Aorta (tissue), 5 donors: ENCODE measurements at regions not wholly inside any gene's neighbourhood (a gene's known extent, or its start where the extent isn't known, plus 50 kb on each side); places are given as distances from the start of the nearest gene placed in this dataset.
"Not testable (repeated sequence)": the region's sequence is repeated elsewhere in the genome, so short reads cannot be mapped to it uniquely, and the experiment has no call there.

Experiments used
- ATAC-seq: fragments of 200-7000 bp; cut with Tn5 transposase; one replicate; pipeline ENCODE4 v1.9.1; 2022; ENCODE audit warnings: moderate library complexity; ENCODE audit not compliant: low FRiP score
- DNase-seq, 2 donors: peaks; one replicate each; pipeline ENCODE4 v3.0.0-alpha.2; 2020
- H3K27ac ChIP-seq, 2 donors: one replicate each; pipeline ENCODE4 v1.5.1; 2013; ENCODE audit warnings: low read length in 2 of 2, mild to moderate bottlenecking in 2 of 2, moderate library complexity in 2 of 2, control low read depth in 1 of 2, inconsistent platforms in 1 of 2, low read depth in 1 of 2
- H3K27me3 ChIP-seq, 2 donors: one replicate each; pipeline ENCODE4 v1.6.1; 2013; ENCODE audit warnings: control low read depth in 1 of 2, low read length in 1 of 2, mild to moderate bottlenecking in 1 of 2, moderate library complexity in 1 of 2; ENCODE audit not compliant: insufficient read depth in 2 of 2, control insufficient read depth in 1 of 2
- H3K36me3 ChIP-seq, 2 donors: one replicate each; pipeline ENCODE4 v1.6.1; 2013; ENCODE audit warnings: control low read depth in 1 of 2, low read length in 1 of 2, mild to moderate bottlenecking in 1 of 2; ENCODE audit not compliant: insufficient read depth in 2 of 2, control insufficient read depth in 1 of 2
- H3K4me1 ChIP-seq, 2 donors: one replicate each; pipeline ENCODE4 v1.6.1; 2013; ENCODE audit warnings: low read length in 2 of 2, control low read depth in 1 of 2, mild to moderate bottlenecking in 1 of 2, moderate library complexity in 1 of 2; ENCODE audit not compliant: insufficient read depth in 2 of 2, control insufficient read depth in 1 of 2
- H3K4me3 ChIP-seq, 2 donors: one replicate each; pipeline ENCODE4 v1.5.1; 2013; ENCODE audit warnings: low read length in 2 of 2, control low read depth in 1 of 2, mild to moderate bottlenecking in 1 of 2
- H3K9me3 ChIP-seq: one replicate; pipeline ENCODE4 v1.6.1; 2013; ENCODE audit warnings: mild to moderate bottlenecking, low read length; ENCODE audit not compliant: control insufficient read depth
- WGBS, 2 donors: extraction: QIAGEN DNeasy Blood & Tissue Kit; methylation state at CpG; one replicate each; pipeline ENCODE4 v1.1.7; 2013; 5-methylcytosine and 5-hydroxymethylcytosine counted together
- intact Hi-C, 2 donors: fragments of 100-400 bp; cut with DNase I; formaldehyde crosslinking; loops; one replicate each; pipeline versions ENCODE4 v1.14.2 to v1.15.0; 2022
- donor health status: healthy with polysubstance abuse.
- donor health status: Bipolar disorder and iron deficiency.
- donor health status: DM: no; HTN: no; CAD: no.
- donor health status: DM: no; HTN: no; CAD: no.
- donor health status: DM: yes; HTN: yes; CAD: no.

GRCh38 chr3:137172728-137173127, 214.9 kb downstream of the IL20RB start:
- DNase-seq, result no peak
- Histone ChIP-seq H3K9me3 (no peaks in the 10 kb centered on the region), H3K27me3 (no peaks in the 10 kb centered on the region), H3K4me3 (no peak overlapping the region), H3K36me3 (no peaks in the 10 kb centered on the region), H3K27ac (no peak overlapping the region), H3K4me1 (no peaks in the 10 kb centered on the region)
- intact Hi-C loops, result no loop called here
- ATAC-seq, result no peak
- 56 to 66% methylated on average over 1 of the region's 1 CpG for WGBS, 2 donors

GRCh38 chr3:137174514-137174913, 216.7 kb downstream of the IL20RB start:
- 76 to 78% methylated on average over 2 of the region's 2 CpGs for WGBS, 2 donors
- DNase-seq (no peak), ATAC-seq (no peak)
- H3K27me3 ChIP-seq, result no peaks in the 10 kb centered on the region
- no peaks in the 10 kb centered on the region for H3K9me3 ChIP-seq
- H3K36me3 ChIP-seq, result no peaks in the 10 kb centered on the region
- H3K4me1 ChIP-seq, result no peaks in the 10 kb centered on the region
- intact Hi-C loops, result no loop called here
- no peak overlapping the region for H3K4me3 ChIP-seq
- H3K27ac ChIP-seq, result no peak overlapping the region

GRCh38 chr3:137180220-137180619, 222.4 kb downstream of the IL20RB start:
- H3K4me3 ChIP-seq, result no peak overlapping the region
- no peaks in the 10 kb centered on the region for H3K4me1 ChIP-seq
- 96% methylated on average over 2 of the region's 2 CpGs for WGBS, 2 donors
- no peaks in the 10 kb centered on the region for H3K27me3 ChIP-seq
- H3K9me3 ChIP-seq, result no peaks in the 10 kb centered on the region
- ATAC-seq (no peak), DNase-seq (no peak)
- H3K27ac ChIP-seq, result no peak overlapping the region
- H3K36me3 ChIP-seq, result no peaks in the 10 kb centered on the region
- intact Hi-C loops, result no loop called here

- DNase-seq (no peak), ATAC-seq (no peak)
- Histone ChIP-seq H3K27me3 (peaks cover 0 to 2% of the 10 kb centered on the region in 2 donors), H3K9me3 (no peaks in the 10 kb centered on the region), H3K36me3 (no peaks in the 10 kb centered on the region), H3K4me1 (no peaks in the 10 kb centered on the region), H3K27ac (no peak overlapping the region), H3K4me3 (no peak overlapping the region)
- intact Hi-C loops, result no loop called here
- 85 to 86% methylated on average over 6 of the region's 6 CpGs for WGBS, 2 donors
These were observed 233.5 kb downstream of the IL20RB start for GRCh38 chr3:137191133-137191923.

GRCh38 chr3:137191951-137192350, 234.2 kb downstream of the IL20RB start:
- Histone ChIP-seq H3K27ac (no peak overlapping the region), H3K4me1 (no peaks in the 10 kb centered on the region), H3K4me3 (no peak overlapping the region), H3K27me3 (peaks cover 0 to 2% of the 10 kb centered on the region in 2 donors), H3K9me3 (no peaks in the 10 kb centered on the region), H3K36me3 (no peaks in the 10 kb centered on the region)
- intact Hi-C loops, result no loop called here
- WGBS, 2 donors, result 83 to 89% methylated on average over 8 of the region's 8 CpGs
- DNase-seq (no peak), ATAC-seq (no peak)

GRCh38 chr3:137194301-137194700, 236.5 kb downstream of the IL20RB start:
- Histone ChIP-seq H3K4me3 (no peak overlapping the region), H3K27ac (no peak overlapping the region), H3K4me1 (no peaks in the 10 kb centered on the region), H3K9me3 (no peaks in the 10 kb centered on the region), H3K36me3 (no peaks in the 10 kb centered on the region), H3K27me3 (peaks cover 0 to 2% of the 10 kb centered on the region in 2 donors)
- intact Hi-C loops, result no loop called here
- 66 to 68% methylated on average over 4 of the region's 4 CpGs for WGBS, 2 donors
- no peak for ATAC-seq
- DNase-seq, result no peak

- H3K4me1 ChIP-seq, H3K9me3 ChIP-seq, H3K4me3 ChIP-seq, DNase-seq, H3K36me3 ChIP-seq, ATAC-seq, intact Hi-C loops, H3K27me3 ChIP-seq, H3K27ac ChIP-seq: not testable (repeated sequence)
- 95 to 97% methylated on average over 26 to 32 of the region's 32 CpGs for WGBS, 2 donors
These were observed 240.6 kb downstream of the IL20RB start for GRCh38 chr3:137198374-137198773.

- Histone ChIP-seq H3K36me3 (no peaks in the 10 kb centered on the region), H3K27me3 (no peaks in the 10 kb centered on the region), H3K27ac (no peak overlapping the region), H3K4me1 (peaks cover 0 to 4% of the 10 kb centered on the region in 2 donors), H3K9me3 (peaks cover 2% of the 10 kb centered on the region), H3K4me3 (no peak overlapping the region)
- DNase-seq (no peak), ATAC-seq (no peak)
- intact Hi-C loops, result no loop called here
These were observed 241.9 kb downstream of the IL20RB start for GRCh38 chr3:137199678-137200077.

GRCh38 chr3:137201066-137201465, 243.3 kb downstream of the IL20RB start:
- ATAC-seq (no peak), DNase-seq (no peak)
- no peak overlapping the region for H3K27ac ChIP-seq
- H3K36me3 ChIP-seq, result no peaks in the 10 kb centered on the region
- H3K27me3 ChIP-seq, result no peaks in the 10 kb centered on the region
- no peak overlapping the region for H3K4me3 ChIP-seq
- WGBS, 2 donors, result 39 to 42% methylated on average over 3 of the region's 3 CpGs
- H3K9me3 ChIP-seq, result peaks cover 2% of the 10 kb centered on the region
- intact Hi-C loops, result no loop called here
- peaks cover 3 to 6% of the 10 kb centered on the region in 2 donors for H3K4me1 ChIP-seq
